Amygdala (tissue), 56 donors: ENCODE measurements at regions not wholly inside any gene's neighbourhood (a gene's known extent, or its start where the extent isn't known, plus 50 kb on each side); places are given as distances from the start of the nearest gene placed in this dataset.
A peak's percentile ranks its signal among the peaks of the same experiment; 100 is the strongest.

ENCODE experiments used
- DNase-seq, 56 donors: peaks; one replicate each; lab custom pipeline; 2025; lab: John Stamatoyannopoulos, UW

DNA sequence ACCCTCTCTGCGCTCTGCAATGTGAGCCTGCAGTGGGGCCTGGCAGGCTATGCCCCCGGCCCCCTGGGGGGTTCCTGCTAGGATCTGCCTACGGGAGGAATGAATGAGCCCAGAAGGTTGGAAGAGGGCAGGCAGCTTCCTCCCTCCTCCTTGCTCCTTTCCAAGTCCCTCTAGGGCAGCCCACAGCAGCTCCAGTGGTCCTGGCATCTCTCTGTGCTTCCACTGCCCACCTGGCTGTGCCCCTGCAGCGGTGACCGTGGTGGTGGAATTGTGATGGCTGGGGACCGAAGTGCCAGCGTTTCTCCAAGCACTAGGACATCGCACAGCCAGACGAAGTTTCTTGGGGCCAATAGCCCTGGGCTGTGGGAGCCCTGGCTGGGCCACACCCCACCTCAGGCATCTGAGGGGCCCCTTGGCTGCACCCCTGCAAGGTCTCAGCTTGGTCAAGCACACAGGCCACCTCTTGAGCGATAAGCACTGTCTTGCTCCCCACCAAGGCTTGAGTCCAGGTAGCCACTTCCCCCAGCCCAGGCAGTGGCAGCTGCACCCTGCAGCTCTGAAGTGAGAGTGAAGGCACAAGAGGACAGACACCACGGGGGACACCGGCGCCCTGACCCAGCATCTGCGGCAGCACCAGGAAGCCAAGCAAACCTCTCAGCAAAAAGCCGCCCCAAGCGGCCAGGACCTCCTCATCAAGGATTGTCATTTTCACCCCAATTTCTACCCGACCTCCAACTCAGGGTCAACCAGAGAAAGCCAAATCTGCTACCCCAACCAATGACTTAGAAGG lies 346.3 kb downstream of the CTTN start:
- no peak for DNase-seq

DNA sequence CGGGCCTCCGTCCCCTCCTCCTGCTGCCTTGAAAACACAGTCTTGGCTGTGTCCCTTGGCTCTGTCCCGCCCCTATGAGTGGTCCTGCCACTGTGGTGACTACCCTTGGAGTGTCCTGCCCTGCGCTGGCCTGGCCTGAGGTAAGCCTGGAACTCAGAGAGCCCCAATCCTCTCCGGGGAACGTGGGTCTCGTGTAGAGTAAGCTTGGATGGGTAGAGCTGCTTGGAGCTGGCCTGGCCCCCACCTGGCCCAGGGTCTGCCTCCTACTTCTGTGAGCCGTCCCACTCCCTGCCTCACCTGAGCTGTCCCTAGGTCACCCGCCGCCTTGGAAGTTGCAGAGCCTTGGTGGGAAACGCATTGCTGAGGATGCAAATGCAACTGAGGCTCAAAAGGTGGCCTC lies 347.1 kb downstream of the CTTN start:
- no peak for DNase-seq

DNA sequence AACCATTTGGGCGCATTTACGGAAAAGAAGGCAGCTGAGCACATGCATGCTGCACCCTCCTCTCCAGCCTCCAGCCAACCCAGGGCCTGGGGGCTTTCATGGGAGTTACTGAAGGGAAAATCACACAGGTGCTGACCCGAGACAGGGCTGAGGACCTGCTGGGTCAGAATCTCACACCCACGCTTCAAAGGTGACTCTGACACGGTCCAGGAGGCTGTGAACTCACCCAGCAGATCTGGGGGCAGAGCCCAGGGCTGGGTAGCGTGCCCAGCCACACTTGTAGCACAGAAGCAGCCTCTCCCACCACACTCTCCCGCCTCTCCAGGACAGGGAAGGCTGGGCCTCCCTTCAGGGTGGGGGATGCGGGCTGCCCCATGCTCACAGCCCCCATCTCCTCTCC lies 347.6 kb downstream of the CTTN start:
- no peak for DNase-seq

DNA sequence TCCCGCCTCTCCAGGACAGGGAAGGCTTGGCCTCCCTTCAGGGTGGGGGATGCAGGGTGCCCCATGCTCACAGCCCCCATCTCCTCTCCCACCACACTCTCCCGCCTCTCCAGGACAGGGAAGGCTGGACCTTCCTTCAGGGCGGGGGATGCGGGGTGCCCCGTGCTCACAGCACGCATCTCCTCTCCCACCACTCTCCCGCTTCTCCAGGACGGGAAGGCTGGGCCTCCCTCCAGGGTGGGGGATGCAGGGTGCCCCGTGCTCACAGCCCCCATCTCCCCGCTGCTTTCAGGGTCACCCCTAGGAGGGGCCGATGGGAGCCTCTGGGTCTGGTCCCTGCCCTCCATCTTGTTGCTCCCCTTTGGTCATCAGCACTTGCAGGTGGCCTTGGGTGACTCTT lies 348.0 kb downstream of the CTTN start:
- DNase-seq, result no peak

DNA sequence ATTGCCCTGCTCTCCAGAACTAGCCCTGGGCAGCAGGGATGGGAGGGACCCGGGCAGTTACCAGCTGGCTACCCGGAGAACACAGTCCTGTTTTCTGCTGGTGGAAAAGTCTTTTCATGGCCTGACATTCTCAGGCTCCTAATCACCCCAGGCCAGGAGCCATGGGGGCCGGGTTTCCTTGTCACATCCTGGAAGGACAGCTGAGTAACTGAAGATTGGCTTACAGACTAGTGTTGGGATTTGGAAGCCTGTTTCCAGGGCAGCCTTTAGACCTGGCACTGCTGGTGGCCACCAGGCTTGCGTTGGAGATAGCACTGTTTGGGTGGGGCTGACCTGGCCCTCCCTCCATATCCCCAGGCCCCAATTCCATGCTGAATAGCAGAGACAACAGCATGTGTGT lies 349.0 kb downstream of the CTTN start:
- DNase-seq, result no peak

DNA sequence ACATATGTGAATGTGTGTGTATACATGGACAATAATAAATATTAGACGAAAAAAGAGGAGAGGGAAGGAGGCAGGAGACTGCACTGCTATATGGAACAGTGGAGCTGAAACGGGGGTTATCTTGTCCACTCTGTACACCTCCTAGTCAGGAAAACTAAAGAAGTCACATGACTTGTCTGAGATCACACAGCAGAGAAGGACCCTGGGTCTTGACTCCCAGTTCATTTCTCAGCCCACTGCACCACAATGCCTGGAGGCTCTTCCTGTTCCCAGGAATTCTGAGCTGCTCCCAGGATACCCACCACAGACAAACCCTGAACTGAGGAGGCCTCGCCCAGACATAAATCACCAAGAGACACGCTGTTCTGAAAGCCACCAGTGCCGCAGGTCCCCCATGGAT lies 349.6 kb downstream of the CTTN start:
- DNase-seq, result no peak

DNA sequence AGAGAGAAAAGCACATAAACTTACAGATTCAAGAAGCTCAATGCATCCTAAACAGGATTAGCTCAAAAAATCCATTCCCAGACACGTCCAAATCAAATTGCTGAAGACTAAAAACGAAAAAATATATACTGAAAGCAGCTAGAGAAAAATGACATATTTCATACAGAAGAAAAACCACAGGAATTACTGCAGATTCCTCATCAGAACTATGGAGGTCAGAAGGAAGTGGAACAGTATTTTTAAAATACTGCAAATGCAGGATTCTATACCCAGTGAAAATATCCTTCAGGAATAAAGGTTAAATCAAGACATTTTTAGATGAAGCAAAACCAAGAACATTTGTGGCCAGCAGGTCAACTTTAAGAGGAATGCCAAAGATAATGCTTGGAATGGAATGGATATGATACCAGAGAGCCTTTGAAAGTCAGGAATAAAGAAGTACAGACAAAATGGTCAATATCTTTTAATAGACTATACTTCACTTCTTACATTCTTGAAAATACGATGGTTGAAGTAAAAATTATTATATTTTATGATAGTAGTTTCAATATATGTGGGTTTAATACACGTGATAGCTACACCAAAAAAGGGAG lies 352.9 kb downstream of the CTTN start:
- no peak for DNase-seq

DNA sequence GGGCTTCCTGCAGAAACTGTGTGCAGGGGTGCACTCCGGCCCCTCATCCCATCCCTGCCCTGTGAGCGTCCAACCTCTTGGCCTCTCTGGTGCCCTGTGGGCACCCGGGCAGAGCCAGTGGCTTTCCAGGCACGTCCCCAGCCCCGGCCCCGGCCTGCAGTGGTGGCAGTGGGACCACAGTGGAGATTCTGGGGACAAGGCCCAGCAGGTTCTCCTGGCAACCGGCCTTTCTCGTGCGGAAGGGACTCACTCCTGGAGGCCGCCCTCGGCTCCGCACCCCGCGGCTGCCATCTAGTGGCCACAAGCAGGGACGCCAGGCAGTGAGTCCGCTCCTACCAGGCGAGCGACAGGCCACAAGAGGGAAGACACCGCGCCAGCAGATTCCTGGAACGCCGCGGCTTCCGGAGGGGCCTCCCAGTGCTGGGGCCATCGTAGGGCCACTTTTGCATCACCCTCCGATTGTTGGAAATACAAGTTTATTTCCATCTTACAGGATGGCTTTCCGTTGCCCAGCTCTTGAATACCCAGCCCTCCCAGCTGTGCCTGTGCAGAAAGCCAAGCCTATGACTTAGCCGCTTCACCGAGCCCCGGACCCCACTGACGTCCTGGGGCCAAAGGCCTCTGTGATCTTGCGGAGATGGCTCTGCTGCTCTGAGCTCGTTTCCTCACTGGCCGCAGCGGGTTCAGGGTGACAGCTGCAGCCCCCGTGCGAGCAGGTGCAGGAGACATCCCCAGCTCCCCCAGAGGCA lies 357.3 kb downstream of the CTTN start:
- DNase-seq, result peak in 55 of 56 donors; percentile 18 to 84 (median 54)

DNA sequence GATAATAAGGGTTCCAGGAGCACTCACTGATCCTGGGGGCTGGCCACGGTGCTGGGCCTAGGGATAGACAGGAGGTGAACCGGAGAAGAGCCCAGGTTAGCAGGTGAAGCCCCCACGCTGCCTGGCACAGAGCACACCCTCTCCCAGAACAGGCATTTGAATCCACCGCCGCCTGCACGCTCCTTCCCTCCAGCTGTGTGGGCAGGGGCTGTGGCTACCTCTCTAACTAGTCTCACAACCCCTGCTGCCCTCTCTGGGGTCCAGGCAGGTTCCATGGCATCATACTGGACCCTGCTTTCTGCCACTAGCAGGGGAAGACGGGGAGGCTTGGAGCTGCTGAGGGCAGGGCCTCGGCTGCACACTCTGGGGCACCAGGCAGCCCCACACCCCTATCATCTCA lies 358.0 kb downstream of the CTTN start:
- no peak for DNase-seq

DNA sequence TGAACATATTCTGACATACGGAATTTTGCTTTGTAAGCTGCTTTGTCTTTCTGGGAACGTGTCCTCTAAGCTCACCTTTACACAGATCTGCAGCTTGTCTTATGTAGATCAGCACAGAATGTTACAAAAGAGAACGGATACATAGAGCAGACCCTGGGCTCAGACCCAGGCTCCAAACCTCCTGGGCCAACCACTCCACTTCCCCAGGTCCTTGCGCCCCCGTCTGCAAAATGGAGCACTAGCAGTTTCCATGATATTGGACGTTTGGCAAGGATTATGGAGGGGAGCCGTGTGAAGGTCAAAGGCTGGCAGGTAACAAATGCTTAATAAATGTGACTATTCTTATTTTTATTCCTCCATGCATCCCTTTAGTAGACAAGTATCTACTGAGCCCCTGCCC lies 358.4 kb downstream of the CTTN start:
- no peak for DNase-seq

DNA sequence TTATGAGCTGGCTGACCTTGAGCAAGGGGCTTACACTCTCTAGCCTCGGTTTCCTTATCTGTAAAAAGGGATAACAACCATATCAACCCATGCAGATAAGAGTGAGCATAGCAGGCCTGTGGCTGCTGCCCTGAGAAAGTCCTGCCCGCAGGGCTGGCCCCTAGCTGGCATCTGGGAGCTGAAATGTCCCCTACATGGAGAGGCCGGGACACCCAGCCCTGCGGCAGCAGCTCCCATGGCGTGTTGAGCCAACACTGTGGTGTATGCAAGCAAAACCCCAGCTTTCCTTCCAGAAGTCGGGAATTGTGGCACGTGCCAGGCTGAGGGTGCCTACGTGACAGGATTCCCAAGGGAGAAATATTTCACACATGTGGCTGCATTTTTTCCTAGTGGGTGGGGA lies 358.9 kb downstream of the CTTN start:
- no peak for DNase-seq

DNA sequence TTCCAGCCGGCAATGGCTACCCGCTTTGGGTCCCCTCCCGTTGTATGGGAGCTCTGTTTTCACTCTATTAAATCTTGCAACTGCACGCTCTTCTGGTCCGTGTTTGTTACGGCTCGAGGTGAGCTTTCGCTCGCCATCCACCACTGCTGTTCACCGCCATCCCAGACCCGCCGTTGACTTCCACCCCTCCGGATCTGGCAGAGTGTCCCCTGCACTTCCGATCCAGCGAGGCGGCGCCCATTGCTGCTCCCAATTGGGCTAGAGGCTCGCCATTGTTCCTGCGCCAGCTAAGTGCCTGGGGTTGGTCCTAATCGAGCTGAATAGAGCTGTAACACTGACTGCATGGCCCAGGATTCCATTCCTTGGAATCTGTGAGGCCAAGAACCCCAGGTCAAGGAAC lies 359.9 kb downstream of the CTTN start:
- DNase-seq, result no peak

DNA sequence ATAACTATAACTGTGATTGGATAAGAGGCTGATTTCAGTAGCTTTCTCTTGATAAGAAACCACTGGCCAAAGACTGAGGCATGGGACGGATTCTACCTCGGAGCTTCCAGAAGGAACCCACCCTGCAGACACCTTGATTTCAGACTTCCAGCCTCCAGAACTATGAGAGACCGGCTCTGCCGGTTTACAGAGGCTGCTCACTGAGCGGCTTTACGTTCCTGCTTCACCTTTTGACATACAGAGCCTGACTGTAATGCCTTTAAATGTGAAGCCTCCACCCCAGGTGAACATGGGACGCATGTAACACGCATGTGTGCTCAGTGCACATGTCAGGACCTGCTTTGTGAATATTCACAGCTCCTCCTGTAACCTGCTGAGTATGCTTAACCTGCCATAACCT lies 361.5 kb downstream of the CTTN start:
- no peak for DNase-seq

DNA sequence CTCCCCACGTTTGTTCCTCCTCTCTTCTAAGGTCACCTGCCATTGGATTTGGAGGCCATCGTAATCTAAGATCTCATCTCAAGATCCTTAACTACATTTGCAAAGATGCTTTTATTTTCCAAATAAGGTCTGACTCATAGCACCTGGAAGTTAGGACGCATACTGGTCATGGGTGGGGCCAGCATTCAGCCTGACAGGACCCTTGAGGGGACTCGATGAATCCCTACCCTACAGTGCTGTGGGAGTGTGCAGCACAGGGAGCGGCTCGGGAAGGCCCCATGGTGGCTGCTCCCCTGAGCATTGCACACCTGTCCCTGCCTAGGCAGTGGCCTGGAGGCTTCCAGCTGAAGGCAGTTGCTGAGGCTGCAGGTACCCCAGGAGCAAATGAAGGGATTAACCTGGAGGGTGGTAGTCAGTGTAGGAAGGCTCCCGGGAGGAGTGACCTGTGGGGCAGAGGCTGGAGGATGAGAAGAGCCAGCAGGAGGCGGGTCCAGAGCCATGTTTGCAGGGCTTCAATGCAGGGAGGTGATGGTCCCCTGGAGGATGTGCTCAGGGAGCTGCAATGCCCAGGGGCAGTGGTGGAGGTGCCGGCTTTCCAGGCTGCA lies 362.2 kb downstream of the CTTN start:
- DNase-seq, result no peak

DNA sequence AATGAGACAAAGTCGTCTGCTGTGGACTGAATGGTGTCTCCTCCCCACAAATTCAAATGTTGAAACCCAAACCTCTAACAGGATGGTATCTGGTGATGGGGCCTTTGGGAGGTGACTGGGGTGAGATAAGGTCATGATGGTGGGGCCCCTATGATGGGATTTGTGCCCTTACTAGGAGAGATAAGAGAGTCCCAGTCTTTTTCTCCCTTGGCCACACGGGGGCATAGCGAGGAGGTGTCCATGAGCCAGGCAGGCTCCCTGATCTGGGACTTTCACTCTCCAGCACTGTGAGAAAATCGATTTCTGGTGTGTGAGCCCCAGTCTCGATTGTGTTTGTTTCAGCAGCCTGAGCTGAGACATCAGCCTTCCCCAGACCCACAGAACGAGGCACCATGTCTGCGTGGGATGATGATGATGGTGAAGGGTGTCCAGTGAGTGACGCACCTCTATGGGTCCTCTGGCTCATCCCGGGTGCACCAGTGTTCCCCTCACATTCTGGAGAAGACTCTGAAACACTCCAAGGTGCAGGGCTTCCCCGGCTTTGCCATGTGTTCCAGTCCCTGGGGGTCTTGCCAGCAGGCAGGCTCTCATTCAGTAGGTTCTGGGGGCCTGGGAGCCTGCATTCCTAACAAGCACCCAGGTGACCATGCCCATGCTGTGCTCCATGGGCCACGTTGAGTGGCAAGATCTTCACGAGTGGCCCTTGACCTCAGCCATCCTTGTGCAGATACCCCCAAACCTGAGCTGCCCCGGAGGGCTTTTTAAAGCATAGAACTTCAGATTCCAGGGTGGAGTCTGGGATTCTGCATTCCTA lies 363.0 kb downstream of the CTTN start:
- no peak for DNase-seq

DNA sequence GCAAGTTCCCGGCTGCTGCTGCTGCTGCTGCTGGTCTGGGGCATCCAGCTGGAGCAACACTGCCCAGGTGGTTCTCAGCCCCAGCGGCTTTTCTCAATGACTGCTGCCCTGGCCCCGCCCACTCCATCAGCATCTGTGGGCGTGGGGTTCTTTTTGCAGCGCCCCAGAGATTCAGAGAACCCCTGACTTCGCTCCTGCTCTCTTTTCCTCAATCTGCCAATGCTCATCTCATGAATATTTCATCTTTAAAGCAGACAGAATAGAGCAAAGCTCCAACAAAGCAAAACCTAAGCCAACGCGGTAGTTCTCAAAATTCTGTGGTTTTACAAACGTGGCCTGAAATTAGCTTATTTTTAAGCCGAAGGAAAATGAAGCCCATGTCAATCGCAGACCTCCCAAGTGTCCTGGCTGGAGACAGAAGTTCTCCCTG lies 363.6 kb downstream of the CTTN start:
- no peak for DNase-seq

DNA sequence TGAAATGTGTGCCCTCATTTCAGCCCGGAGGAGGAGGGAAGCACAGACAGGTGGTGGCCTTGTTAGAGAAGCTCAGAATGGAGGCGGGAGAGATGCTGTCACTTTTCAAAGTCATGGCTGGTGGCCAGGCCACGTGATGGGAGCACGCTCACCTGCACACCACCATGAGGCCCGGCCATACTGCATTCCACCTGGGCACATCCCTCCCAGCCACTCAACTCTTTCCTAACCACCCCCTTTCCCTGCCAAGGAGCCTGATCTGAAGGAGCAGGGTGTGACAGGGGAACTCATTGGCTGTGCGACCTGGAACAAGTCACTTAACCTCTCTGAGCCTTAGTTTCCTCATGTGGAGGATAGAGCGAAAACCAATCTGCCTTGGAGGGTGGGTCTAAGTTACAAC lies 364.5 kb downstream of the CTTN start:
- no peak for DNase-seq

DNA sequence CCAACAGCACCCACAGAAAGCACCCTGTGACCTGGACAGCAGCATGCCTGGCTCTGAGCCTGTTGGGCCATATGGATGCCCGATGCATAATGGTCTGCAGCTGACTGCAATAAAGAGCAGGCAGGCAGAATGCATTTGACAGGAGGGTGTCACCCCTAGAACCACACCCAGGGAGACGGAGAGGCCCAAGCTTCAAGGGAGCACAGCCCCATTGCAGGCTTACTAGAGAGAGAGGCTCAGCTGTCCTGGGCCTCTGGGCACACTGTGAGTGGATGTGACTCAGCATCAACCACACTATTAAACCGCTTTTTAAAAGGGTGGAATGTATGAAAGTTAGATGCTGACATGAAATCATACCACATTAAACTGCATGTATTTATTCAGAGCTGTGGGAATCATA lies 365.3 kb downstream of the CTTN start:
- DNase-seq, result no peak

DNA sequence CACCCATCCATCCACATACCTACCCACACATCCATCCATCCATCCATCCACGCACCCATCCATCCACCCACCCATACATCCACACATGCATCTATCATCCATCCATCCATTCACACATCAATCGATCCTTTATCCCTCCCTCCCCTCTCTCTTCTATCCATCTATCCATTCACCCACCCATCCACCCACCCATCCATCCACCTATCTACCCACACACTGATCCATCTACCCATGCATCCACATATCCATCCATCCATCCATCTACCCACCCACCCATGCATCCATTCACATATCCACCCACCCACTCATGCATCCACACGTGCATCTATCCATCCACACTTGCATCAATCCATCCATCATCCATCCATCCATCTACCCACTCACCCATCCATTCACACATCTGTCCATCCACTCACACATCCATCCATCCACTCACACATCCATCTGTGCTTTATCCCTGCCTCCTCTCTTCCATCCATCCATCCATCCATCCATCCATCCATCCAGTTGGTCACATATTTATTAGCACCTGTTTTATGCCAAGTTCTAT lies 366.1 kb downstream of the CTTN start:
- no peak for DNase-seq

DNA sequence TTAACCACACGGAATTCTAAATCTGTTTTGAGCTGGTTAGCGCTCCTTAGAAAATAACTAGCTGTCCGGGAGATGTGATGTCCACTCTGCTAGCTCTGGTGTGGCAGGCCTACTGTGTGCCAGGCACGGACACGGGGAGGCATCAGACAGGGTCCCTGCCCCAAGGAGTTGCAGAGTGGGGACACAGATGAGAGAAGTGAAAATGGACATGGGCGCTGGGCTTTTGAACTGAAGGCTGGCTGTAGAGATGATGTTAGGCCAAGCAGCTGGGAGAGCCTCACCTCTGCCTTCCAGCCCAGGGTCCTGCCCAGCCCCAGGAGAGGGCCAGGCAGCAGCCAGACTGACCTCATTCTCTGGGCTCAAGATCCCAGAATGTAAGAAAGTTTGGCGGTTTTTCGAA lies 368.6 kb downstream of the CTTN start:
- DNase-seq, result no peak
